GM23338 (cell line): ENCODE measurements at regions not wholly inside any gene's neighbourhood (a gene's known extent, or its start where the extent isn't known, plus 50 kb on each side); places are given as distances from the start of the nearest gene placed in this dataset.

ENCODE experiments used
- ATAC-seq: fragments of 200-7000 bp; cut with Tn5 transposase; 3 replicates; pipeline ENCODE4 v1.9.1; 2020
- DNase-seq: peaks from one replicate; pipeline ENCODE4 v3.0.0-alpha.2; 2015; ENCODE audit warnings: low spot score
- H2AFZ ChIP-seq: fragments of 200-600 bp; sonication (generic); 2 replicates; pipeline ENCODE4 v1.8.0; 2016; ENCODE audit warnings: antibody characterized with exemption, mild to moderate bottlenecking, moderate library complexity
- H3F3A ChIP-seq: fragments of 200-600 bp; sonication (generic); replicated peaks from 2 replicates; pipeline ENCODE4 v1.8.0; 2017; ENCODE audit warnings: antibody characterized with exemption, mixed run types, low read depth
- H3K27ac ChIP-seq: fragments of 200-600 bp; sonication (generic); 2 replicates; pipeline ENCODE4 v1.6.1; 2016; ENCODE audit warnings: low read depth
- H3K27me3 ChIP-seq: fragments of 200-600 bp; sonication (generic); 2 replicates; pipeline ENCODE4 v1.8.0; 2016; ENCODE audit warnings: mild to moderate bottlenecking, mixed run types, moderate library complexity; ENCODE audit not compliant: insufficient read depth
- H3K36me3 ChIP-seq: fragments of 200-600 bp; sonication (generic); 2 replicates; pipeline ENCODE4 v1.8.0; 2016; ENCODE audit warnings: mild to moderate bottlenecking; ENCODE audit not compliant: insufficient read depth
- H3K4me1 ChIP-seq: fragments of 200-600 bp; sonication (generic); 2 replicates; pipeline ENCODE4 v1.8.0; 2016; ENCODE audit warnings: mild to moderate bottlenecking, moderate library complexity; ENCODE audit not compliant: insufficient read depth
- H3K4me2 ChIP-seq: fragments of 200-600 bp; sonication (generic); 2 replicates; pipeline ENCODE4 v1.7.1; 2017; ENCODE audit warnings: mixed run types
- H3K4me3 ChIP-seq: fragments of 200-600 bp; sonication (generic); 2 replicates; pipeline ENCODE4 v1.6.1; 2016; ENCODE audit warnings: mixed run types
- H3K79me2 ChIP-seq: fragments of 200-600 bp; sonication (generic); replicated peaks from 2 replicates; pipeline ENCODE4 v1.8.0; 2017; ENCODE audit warnings: mild to moderate bottlenecking; ENCODE audit not compliant: insufficient read depth
- H3K9me2 ChIP-seq: fragments of 200-600 bp; sonication (generic); 2 replicates; pipeline ENCODE4 v1.8.0; 2017; ENCODE audit not compliant: insufficient read depth
- H4K20me1 ChIP-seq: fragments of 200-600 bp; sonication (generic); replicated peaks from 2 replicates; pipeline ENCODE4 v1.8.0; 2017; ENCODE audit warnings: mild to moderate bottlenecking; ENCODE audit not compliant: insufficient read depth
- H3K27ac Mint-ChIP-seq: 2 replicates; pipeline ENCODE4 v1.8.0; 2020; ENCODE audit warnings: inconsistent platforms, mild to moderate bottlenecking, moderate library complexity, mixed read lengths
- H3K27me3 Mint-ChIP-seq: 3 replicates; pipeline ENCODE4 v1.8.0; 2022; ENCODE audit warnings: low read depth, mild to moderate bottlenecking, moderate library complexity, mixed read lengths, inconsistent platforms; ENCODE audit not compliant: insufficient read depth, poor library complexity
- H3K36me3 Mint-ChIP-seq: 3 replicates; pipeline ENCODE4 v1.8.0; 2021; ENCODE audit warnings: low read depth, mild to moderate bottlenecking, inconsistent platforms, moderate library complexity, mixed read lengths
- H3K4me1 Mint-ChIP-seq: 3 replicates; pipeline ENCODE4 v1.8.0; 2020; ENCODE audit warnings: mild to moderate bottlenecking, inconsistent platforms, mixed read lengths
- H3K4me3 Mint-ChIP-seq: 3 replicates; pipeline ENCODE4 v1.8.0; 2021; ENCODE audit warnings: moderate library complexity, mild to moderate bottlenecking, inconsistent platforms, mixed read lengths
- H3K9me3 Mint-ChIP-seq: 3 replicates; pipeline ENCODE4 v1.8.0; 2020; ENCODE audit warnings: moderate library complexity, mild to moderate bottlenecking, inconsistent platforms, mixed read lengths
- CREB1 ChIP-seq: fragments of 250-450 bp; sonication (Bioruptor Pico); IDR thresholded peaks from 2 replicates; pipeline ENCODE4 v1.5.0; 2020; ENCODE audit warnings: low read depth, mild to moderate bottlenecking, moderate library complexity
- CTCF ChIP-seq, 2 experiments: fragments of 200-600 bp in 1 of 2; sonication (generic) in 1 of 2; conservative IDR thresholded peaks; 2 replicates each; pipeline versions ENCODE4 v1.5.1 to v1.6.1; 2016 to 2017; ENCODE audit warnings: antibody characterized with exemption in 2 of 2, low read depth in 2 of 2, mild to moderate bottlenecking in 2 of 2, moderate library complexity in 1 of 2
- EZH2 ChIP-seq: fragments of 200-600 bp; sonication (generic); IDR thresholded peaks from one replicate; pipeline ENCODE4 v1.8.0; 2017; ENCODE audit warnings: antibody characterized with exemption, mild to moderate bottlenecking, low read depth; ENCODE audit not compliant: unreplicated experiment
- EZH2phosphoT487 ChIP-seq: fragments of 200-600 bp; sonication (generic); IDR thresholded peaks from one replicate; pipeline ENCODE4 v1.8.1; 2018; ENCODE audit warnings: antibody characterized with exemption; ENCODE audit not compliant: unreplicated experiment
- JUNB ChIP-seq: IDR thresholded peaks from one replicate; pipeline ENCODE4 v1.6.1; 2016; ENCODE audit warnings: antibody characterized with exemption; ENCODE audit not compliant: unreplicated experiment
- NANOG ChIP-seq: IDR thresholded peaks from 2 replicates; pipeline ENCODE4 v1.6.1; 2016; ENCODE audit warnings: antibody characterized with exemption, borderline replicate concordance
- POLR2AphosphoS5 ChIP-seq: IDR thresholded peaks from 2 replicates; pipeline ENCODE4 v1.6.1; 2016; ENCODE audit warnings: antibody characterized with exemption, low read depth
- STAT1 ChIP-seq: IDR thresholded peaks from one replicate; pipeline ENCODE4 v1.6.1; 2016; ENCODE audit warnings: antibody characterized with exemption; ENCODE audit not compliant: unreplicated experiment
- ZNF114 ChIP-seq: fragments of 250-450 bp; sonication (Bioruptor Pico); IDR thresholded peaks from 2 replicates; pipeline ENCODE4 v1.5.0; 2020; ENCODE audit warnings: mild to moderate bottlenecking, moderate library complexity
- ZNF331 ChIP-seq: fragments of 250-450 bp; sonication (Bioruptor Pico); IDR thresholded peaks from 2 replicates; pipeline ENCODE4 v1.5.0; 2020; ENCODE audit warnings: low read depth, mild to moderate bottlenecking, moderate library complexity
- TF ChIP-seq, protein P1 (sequence below): IDR thresholded peaks from 2 replicates; pipeline ENCODE4 v1.6.1; 2016; ENCODE audit warnings: antibody characterized with exemption
- TF ChIP-seq, protein P2 (sequence below): IDR thresholded peaks from one replicate; pipeline ENCODE4 v1.6.1; 2018; ENCODE audit warnings: antibody characterized with exemption; ENCODE audit not compliant: unreplicated experiment
- TF ChIP-seq, protein P3 (sequence below): fragments of 250-450 bp; sonication (Bioruptor Pico); IDR thresholded peaks from 2 replicates; pipeline ENCODE4 v1.5.0; 2020; ENCODE audit warnings: mild to moderate bottlenecking, moderate library complexity

GRCh38 chr11:134740590-134741261 lies 328.7 kb upstream of the B3GAT1 start (continued):
- TF ChIP-seq CTCF (conservative IDR thresholded peaks at IDR 0.05; ENCODE audit: low read depth in 2 of 2) (no peak), EZH2 (no peak), STAT1 (no peak), CREB1 (CRISPR knock-in tag) (no peak), JUNB (no peak), EZH2phosphoT487 (no peak), POLR2AphosphoS5 (no peak), NANOG (no peak), ZNF114 (CRISPR knock-in tag) (no peak), ZNF331 (CRISPR knock-in tag) (no peak)
- TF ChIP-seq, protein P1, sequence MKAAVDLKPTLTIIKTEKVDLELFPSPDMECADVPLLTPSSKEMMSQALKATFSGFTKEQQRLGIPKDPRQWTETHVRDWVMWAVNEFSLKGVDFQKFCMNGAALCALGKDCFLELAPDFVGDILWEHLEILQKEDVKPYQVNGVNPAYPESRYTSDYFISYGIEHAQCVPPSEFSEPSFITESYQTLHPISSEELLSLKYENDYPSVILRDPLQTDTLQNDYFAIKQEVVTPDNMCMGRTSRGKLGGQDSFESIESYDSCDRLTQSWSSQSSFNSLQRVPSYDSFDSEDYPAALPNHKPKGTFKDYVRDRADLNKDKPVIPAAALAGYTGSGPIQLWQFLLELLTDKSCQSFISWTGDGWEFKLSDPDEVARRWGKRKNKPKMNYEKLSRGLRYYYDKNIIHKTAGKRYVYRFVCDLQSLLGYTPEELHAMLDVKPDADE, result no peak
- TF ChIP-seq, protein P2, sequence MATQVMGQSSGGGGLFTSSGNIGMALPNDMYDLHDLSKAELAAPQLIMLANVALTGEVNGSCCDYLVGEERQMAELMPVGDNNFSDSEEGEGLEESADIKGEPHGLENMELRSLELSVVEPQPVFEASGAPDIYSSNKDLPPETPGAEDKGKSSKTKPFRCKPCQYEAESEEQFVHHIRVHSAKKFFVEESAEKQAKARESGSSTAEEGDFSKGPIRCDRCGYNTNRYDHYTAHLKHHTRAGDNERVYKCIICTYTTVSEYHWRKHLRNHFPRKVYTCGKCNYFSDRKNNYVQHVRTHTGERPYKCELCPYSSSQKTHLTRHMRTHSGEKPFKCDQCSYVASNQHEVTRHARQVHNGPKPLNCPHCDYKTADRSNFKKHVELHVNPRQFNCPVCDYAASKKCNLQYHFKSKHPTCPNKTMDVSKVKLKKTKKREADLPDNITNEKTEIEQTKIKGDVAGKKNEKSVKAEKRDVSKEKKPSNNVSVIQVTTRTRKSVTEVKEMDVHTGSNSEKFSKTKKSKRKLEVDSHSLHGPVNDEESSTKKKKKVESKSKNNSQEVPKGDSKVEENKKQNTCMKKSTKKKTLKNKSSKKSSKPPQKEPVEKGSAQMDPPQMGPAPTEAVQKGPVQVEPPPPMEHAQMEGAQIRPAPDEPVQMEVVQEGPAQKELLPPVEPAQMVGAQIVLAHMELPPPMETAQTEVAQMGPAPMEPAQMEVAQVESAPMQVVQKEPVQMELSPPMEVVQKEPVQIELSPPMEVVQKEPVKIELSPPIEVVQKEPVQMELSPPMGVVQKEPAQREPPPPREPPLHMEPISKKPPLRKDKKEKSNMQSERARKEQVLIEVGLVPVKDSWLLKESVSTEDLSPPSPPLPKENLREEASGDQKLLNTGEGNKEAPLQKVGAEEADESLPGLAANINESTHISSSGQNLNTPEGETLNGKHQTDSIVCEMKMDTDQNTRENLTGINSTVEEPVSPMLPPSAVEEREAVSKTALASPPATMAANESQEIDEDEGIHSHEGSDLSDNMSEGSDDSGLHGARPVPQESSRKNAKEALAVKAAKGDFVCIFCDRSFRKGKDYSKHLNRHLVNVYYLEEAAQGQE, result no peak

DNA sequence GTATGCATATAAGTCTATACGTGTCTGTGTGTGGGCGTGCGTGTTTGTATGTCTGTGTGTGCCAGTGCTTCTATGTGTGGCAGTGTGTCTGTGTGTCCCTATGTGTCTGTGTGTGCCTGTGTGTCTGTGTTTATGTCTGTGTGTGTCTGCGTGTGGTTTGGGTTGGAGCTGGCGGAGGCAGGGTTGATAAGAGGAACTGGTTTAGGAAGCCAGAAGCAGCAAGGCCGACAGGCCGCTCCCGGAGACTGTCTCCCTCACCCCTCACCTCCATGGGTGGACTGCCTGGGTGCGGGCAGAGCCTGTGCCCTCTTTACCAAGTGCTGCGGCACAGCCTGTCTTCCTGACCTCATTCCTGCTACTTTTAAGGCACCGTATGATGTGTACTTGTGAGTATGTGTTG lies 327.1 kb upstream of the B3GAT1 start:
- H2AFZ ChIP-seq, result no peak overlapping the region
- H3K9me2 ChIP-seq, result 0 out of 2 replicates have a peak, but pooled peaks cover 3% of the 10 kb centered on the region
- no peaks in the 10 kb centered on the region for H3K36me3 ChIP-seq
- H3K27me3 ChIP-seq, result no peaks in the 10 kb centered on the region
- H3K27me3 Mint-ChIP-seq, result peaks cover 2% of the 10 kb centered on the region
- no peak overlapping the region for H3K27ac Mint-ChIP-seq
- H3K36me3 Mint-ChIP-seq, result no peaks in the 10 kb centered on the region
- no peaks in the 10 kb centered on the region for H3F3A ChIP-seq
- H4K20me1 ChIP-seq, result no peaks in the 10 kb centered on the region
- H3K9me3 Mint-ChIP-seq, result no peaks in the 10 kb centered on the region
- ATAC-seq (no peak), DNase-seq (no peak)
- H3K4me3 Mint-ChIP-seq, result no peak overlapping the region
- H3K4me1 ChIP-seq, result no peaks in the 10 kb centered on the region; the same call in 1 of the 2 replicates
- peaks cover 3% of the 10 kb centered on the region; the same call in 1 of the 3 replicates for H3K4me1 Mint-ChIP-seq
- H3K79me2 ChIP-seq, result no peaks in the 10 kb centered on the region
- H3K4me2 ChIP-seq, result no peak overlapping the region
- H3K4me3 ChIP-seq, result no peak overlapping the region
- H3K27ac ChIP-seq, result no peak overlapping the region
- TF ChIP-seq JUNB (no peak), EZH2 (no peak), POLR2AphosphoS5 (no peak)
- TF ChIP-seq, protein P3, sequence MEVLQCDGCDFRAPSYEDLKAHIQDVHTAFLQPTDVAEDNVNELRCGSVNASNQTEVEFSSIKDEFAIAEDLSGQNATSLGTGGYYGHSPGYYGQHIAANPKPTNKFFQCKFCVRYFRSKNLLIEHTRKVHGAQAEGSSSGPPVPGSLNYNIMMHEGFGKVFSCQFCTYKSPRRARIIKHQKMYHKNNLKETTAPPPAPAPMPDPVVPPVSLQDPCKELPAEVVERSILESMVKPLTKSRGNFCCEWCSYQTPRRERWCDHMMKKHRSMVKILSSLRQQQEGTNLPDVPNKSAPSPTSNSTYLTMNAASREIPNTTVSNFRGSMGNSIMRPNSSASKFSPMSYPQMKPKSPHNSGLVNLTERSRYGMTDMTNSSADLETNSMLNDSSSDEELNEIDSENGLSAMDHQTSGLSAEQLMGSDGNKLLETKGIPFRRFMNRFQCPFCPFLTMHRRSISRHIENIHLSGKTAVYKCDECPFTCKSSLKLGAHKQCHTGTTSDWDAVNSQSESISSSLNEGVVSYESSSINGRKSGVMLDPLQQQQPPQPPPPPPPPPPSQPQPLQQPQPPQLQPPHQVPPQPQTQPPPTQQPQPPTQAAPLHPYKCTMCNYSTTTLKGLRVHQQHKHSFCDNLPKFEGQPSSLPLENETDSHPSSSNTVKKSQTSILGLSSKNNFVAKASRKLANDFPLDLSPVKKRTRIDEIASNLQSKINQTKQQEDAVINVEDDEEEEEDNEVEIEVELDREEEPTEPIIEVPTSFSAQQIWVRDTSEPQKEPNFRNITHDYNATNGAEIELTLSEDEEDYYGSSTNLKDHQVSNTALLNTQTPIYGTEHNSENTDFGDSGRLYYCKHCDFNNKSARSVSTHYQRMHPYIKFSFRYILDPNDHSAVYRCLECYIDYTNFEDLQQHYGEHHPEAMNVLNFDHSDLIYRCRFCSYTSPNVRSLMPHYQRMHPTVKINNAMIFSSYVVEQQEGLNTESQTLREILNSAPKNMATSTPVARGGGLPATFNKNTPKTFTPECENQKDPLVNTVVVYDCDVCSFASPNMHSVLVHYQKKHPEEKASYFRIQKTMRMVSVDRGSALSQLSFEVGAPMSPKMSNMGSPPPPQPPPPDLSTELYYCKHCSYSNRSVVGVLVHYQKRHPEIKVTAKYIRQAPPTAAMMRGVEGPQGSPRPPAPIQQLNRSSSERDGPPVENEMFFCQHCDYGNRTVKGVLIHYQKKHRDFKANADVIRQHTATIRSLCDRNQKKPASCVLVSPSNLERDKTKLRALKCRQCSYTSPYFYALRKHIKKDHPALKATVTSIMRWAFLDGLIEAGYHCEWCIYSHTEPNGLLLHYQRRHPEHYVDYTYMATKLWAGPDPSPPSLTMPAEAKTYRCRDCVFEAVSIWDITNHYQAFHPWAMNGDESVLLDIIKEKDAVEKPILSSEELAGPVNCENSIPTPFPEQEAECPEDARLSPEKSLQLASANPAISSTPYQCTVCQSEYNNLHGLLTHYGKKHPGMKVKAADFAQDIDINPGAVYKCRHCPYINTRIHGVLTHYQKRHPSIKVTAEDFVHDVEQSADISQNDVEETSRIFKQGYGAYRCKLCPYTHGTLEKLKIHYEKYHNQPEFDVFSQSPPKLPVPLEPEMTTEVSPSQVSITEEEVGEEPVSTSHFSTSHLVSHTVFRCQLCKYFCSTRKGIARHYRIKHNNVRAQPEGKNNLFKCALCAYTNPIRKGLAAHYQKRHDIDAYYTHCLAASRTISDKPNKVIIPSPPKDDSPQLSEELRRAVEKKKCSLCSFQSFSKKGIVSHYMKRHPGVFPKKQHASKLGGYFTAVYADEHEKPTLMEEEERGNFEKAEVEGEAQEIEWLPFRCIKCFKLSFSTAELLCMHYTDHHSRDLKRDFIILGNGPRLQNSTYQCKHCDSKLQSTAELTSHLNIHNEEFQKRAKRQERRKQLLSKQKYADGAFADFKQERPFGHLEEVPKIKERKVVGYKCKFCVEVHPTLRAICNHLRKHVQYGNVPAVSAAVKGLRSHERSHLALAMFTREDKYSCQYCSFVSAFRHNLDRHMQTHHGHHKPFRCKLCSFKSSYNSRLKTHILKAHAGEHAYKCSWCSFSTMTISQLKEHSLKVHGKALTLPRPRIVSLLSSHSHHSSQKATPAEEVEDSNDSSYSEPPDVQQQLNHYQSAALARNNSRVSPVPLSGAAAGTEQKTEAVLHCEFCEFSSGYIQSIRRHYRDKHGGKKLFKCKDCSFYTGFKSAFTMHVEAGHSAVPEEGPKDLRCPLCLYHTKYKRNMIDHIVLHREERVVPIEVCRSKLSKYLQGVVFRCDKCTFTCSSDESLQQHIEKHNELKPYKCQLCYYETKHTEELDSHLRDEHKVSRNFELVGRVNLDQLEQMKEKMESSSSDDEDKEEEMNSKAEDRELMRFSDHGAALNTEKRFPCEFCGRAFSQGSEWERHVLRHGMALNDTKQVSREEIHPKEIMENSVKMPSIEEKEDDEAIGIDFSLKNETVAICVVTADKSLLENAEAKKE (CRISPR knock-in tag), result no peak
